ENCODE measurements at regions not wholly inside any gene's neighbourhood (a gene's known extent, or its start where the extent isn't known, plus 50 kb on each side); places are given as distances from the start of the nearest gene placed in this dataset.
A peak's percentile ranks its signal among the peaks of the same experiment; 100 is the strongest.

- Histone ChIP-seq H3K4me3 (no peak overlapping the region), H3K27me3 (replicated peaks; ENCODE audit: insufficient read depth) (no peaks in the 10 kb centered on the region), H3K9me3 (no peaks in the 10 kb centered on the region), H3K27ac (no peak overlapping the region), H3K36me3 (no peaks in the 10 kb centered on the region), H3K4me1 (replicated peaks) (no peaks in the 10 kb centered on the region)
- TF ChIP-seq POLR2AphosphoS5 (IDR thresholded peaks at IDR 0.05) (no peak), POLR2A (IDR thresholded peaks at IDR 0.05) (no peak), CTCF (IDR thresholded peaks at IDR 0.05) (no peak)
- WGBS, result 84% methylated on average over 6 of the region's 6 CpGs
- DNase-seq (ENCODE audit: low spot score), result no peak
- intact Hi-C loops (cut with DNase I), result no loop called here
Measured at GRCh38 chr4:41420541-41420940, 117.4 kb upstream of the LIMCH1 start.

- H3K4me1 ChIP-seq (replicated peaks), result no peaks in the 10 kb centered on the region
Measured at GRCh38 chr4:41423117-41423516, 114.8 kb upstream of the LIMCH1 start.

GRCh38 chr4:41424522-41424921 is 113.4 kb upstream of the LIMCH1 start:
- no peak for TF ChIP-seq POLR2A (IDR thresholded peaks at IDR 0.05)
- no peak for TF ChIP-seq CTCF (IDR thresholded peaks at IDR 0.05)
- TF ChIP-seq POLR2AphosphoS5 (IDR thresholded peaks at IDR 0.05), result no peak
- Histone ChIP-seq H3K27me3 (replicated peaks; ENCODE audit: insufficient read depth) (no peaks in the 10 kb centered on the region), H3K4me3 (no peak overlapping the region), H3K9me3 (no peaks in the 10 kb centered on the region), H3K4me1 (replicated peaks) (peaks cover 2% of the 10 kb centered on the region), H3K27ac (no peak overlapping the region), H3K36me3 (no peaks in the 10 kb centered on the region)
- no peak for DNase-seq (ENCODE audit: low spot score)
- intact Hi-C loops (cut with DNase I), result no loop called here

More at GRCh38 chr4:41423117-41423516, 114.8 kb upstream of the LIMCH1 start:
- no peaks in the 10 kb centered on the region for H3K36me3 ChIP-seq
- 92% methylated on average over 3 of the region's 3 CpGs for WGBS
- H3K4me3 ChIP-seq, result no peak overlapping the region
- intact Hi-C loops (cut with DNase I), result no loop called here
- H3K27ac ChIP-seq, result no peak overlapping the region
- DNase-seq (ENCODE audit: low spot score), result no peak
- no peak for TF ChIP-seq POLR2AphosphoS5 (IDR thresholded peaks at IDR 0.05)
- TF ChIP-seq POLR2A (IDR thresholded peaks at IDR 0.05), result no peak
- TF ChIP-seq CTCF (IDR thresholded peaks at IDR 0.05), result no peak
- no peaks in the 10 kb centered on the region for H3K9me3 ChIP-seq
- no peaks in the 10 kb centered on the region for H3K27me3 ChIP-seq (replicated peaks; ENCODE audit: insufficient read depth)

- H3K27ac ChIP-seq, result no peak overlapping the region
- no peaks in the 10 kb centered on the region for H3K36me3 ChIP-seq
- 100% methylated on average over 1 of the region's 1 CpG for WGBS
- H3K4me3 ChIP-seq, result no peak overlapping the region
- H3K4me1 ChIP-seq (replicated peaks), result peaks cover 7% of the 10 kb centered on the region
- H3K27me3 ChIP-seq (replicated peaks; ENCODE audit: insufficient read depth), result no peaks in the 10 kb centered on the region
- DNase-seq (ENCODE audit: low spot score), result no peak
- H3K9me3 ChIP-seq, result no peaks in the 10 kb centered on the region
- no peak for TF ChIP-seq POLR2AphosphoS5 (IDR thresholded peaks at IDR 0.05)
- TF ChIP-seq CTCF (IDR thresholded peaks at IDR 0.05), result no peak
- TF ChIP-seq POLR2A (IDR thresholded peaks at IDR 0.05), result no peak
- intact Hi-C loops (cut with DNase I), result loop anchor here (5.0 kb wide), 2 partner anchors 63 to 187 kb away; no protein-coding TSS in a partner anchor
Measured at GRCh38 chr4:41425650-41426049, 112.3 kb upstream of the LIMCH1 start.

GRCh38 chr4:41426539-41426938 is 111.4 kb upstream of the LIMCH1 start:
- intact Hi-C loops (cut with DNase I), result loop anchor here (5.0 kb wide), 2 partner anchors 64 to 186 kb away; no protein-coding TSS in a partner anchor
- peak overlapping the region in 1 of 2 donors; percentile 37 for H3K27ac ChIP-seq

More at GRCh38 chr4:41426539-41426938, 111.4 kb upstream of the LIMCH1 start:
- no peak for DNase-seq (ENCODE audit: low spot score)
- Histone ChIP-seq H3K9me3 (no peaks in the 10 kb centered on the region), H3K27me3 (replicated peaks; ENCODE audit: insufficient read depth) (no peaks in the 10 kb centered on the region), H3K4me1 (replicated peaks) (peaks cover 7% of the 10 kb centered on the region), H3K36me3 (no peaks in the 10 kb centered on the region), H3K4me3 (no peak overlapping the region)
- WGBS, result 29% methylated on average over 3 of the region's 3 CpGs
- TF ChIP-seq CTCF (IDR thresholded peaks at IDR 0.05), result no peak
- TF ChIP-seq POLR2AphosphoS5 (IDR thresholded peaks at IDR 0.05), result peak; percentile 49
- no peak for TF ChIP-seq POLR2A (IDR thresholded peaks at IDR 0.05)

Measured in prostate gland (tissue), 2 donors.